HepG2 (cell line): ENCODE measurements at regions not wholly inside any gene's neighbourhood (a gene's known extent, or its start where the extent isn't known, plus 50 kb on each side); places are given as distances from the start of the nearest gene placed in this dataset.

Experiments used
- CBX2 ChIP-seq, 2 experiments: fragments of 200-600 bp in 1 of 2; sonication (generic); formaldehyde crosslinking in 1 of 2; IDR thresholded peaks; 2 replicates each; pipeline versions ENCODE4 v1.7.0 to v1.8.1; 2018 to 2022; ENCODE audit warnings: low read depth in 2 of 2, low read length in 1 of 2, mild to moderate bottlenecking in 1 of 2, missing genetic modification reagents in 1 of 2
- CSRNP2 ChIP-seq: sonication (generic); formaldehyde crosslinking; conservative IDR thresholded peaks from 2 replicates; pipeline ENCODE4 v1.8.0; 2022; ENCODE audit warnings: low read depth, missing genetic modification reagents
- ESRRA ChIP-seq: sonication (generic); formaldehyde crosslinking; IDR thresholded peaks from 2 replicates; pipeline ENCODE4 v1.5.1; 2020; ENCODE audit warnings: mild to moderate bottlenecking, low read depth, missing genetic modification reagents
- FUBP1 ChIP-seq: sonication (generic); formaldehyde crosslinking; IDR thresholded peaks from 2 replicates; pipeline ENCODE4 v1.5.1; 2020; ENCODE audit warnings: missing genetic modification reagents, mild to moderate bottlenecking, borderline replicate concordance
- HCFC1 ChIP-seq: fragments of 150-350 bp; IDR thresholded peaks from 2 replicates; pipeline ENCODE4 v1.6.1; 2014; ENCODE audit warnings: low read depth, low read length
- MAX ChIP-seq: IDR thresholded peaks from 2 replicates; pipeline ENCODE4 v1.6.1; 2012; ENCODE audit warnings: inconsistent platforms
- POLR2A ChIP-seq, 2 experiments: IDR thresholded peaks; 2 replicates each; pipeline ENCODE4 v1.6.1; 2011; ENCODE audit warnings: low read depth in 2 of 2, low read length in 2 of 2, mild to moderate bottlenecking in 1 of 2, moderate library complexity in 1 of 2; ENCODE audit not compliant: insufficient read depth in 1 of 2
- POLR2G ChIP-seq: fragments of 200-400 bp; formaldehyde crosslinking; IDR thresholded peaks from 2 replicates; pipeline ENCODE4 v1.6.1; 2018; ENCODE audit warnings: mild to moderate bottlenecking, low read depth, low read length, moderate library complexity
- RCOR2 ChIP-seq: IDR thresholded peaks from 2 replicates; pipeline ENCODE4 v1.6.1; 2016; ENCODE audit warnings: missing biosample characterization, missing genetic modification reagents
- USF2 ChIP-seq, 2 experiments: sonication (generic) in 1 of 2; formaldehyde crosslinking in 1 of 2; IDR thresholded peaks; 2 replicates each; pipeline versions ENCODE4 v1.5.1 to v1.6.1; 2011 to 2020; ENCODE audit warnings: borderline replicate concordance in 1 of 2, low read depth in 1 of 2, low read length in 1 of 2, mild to moderate bottlenecking in 1 of 2, missing genetic modification reagents in 1 of 2, moderate library complexity in 1 of 2

- no peak for TF ChIP-seq RCOR2
- TF ChIP-seq USF2 (IDR thresholded peaks at IDR 0.05; ENCODE audit: low read depth, low read length), result no peak
- TF ChIP-seq USF2 (CRISPR knock-in tag; IDR thresholded peaks at IDR 0.05; ENCODE audit: borderline replicate concordance), result no peak
- TF ChIP-seq HCFC1, result no peak
- no peak for TF ChIP-seq MAX
- no peak for TF ChIP-seq POLR2A (IDR thresholded peaks at IDR 0.05; ENCODE audit: insufficient read depth in 1 of 2, low read depth in 2 of 2, low read length in 2 of 2)
- no peak for TF ChIP-seq CSRNP2 (CRISPR knock-in tag)
- no peak for TF ChIP-seq ESRRA (CRISPR knock-in tag)
- no peak for TF ChIP-seq FUBP1 (CRISPR knock-in tag)
- TF ChIP-seq CBX2 (IDR thresholded peaks at IDR 0.05; ENCODE audit: low read depth, low read length), result no peak
- no peak for TF ChIP-seq CBX2 (CRISPR knock-in tag; IDR thresholded peaks at IDR 0.05; ENCODE audit: low read depth)
- no peak for TF ChIP-seq POLR2G
Measured at GRCh38 chr13:60852886-60853285, 455.9 kb downstream of the TDRD3 start.
